HG02852 (cell line): ENCODE measurements at regions not wholly inside any gene's neighbourhood (a gene's known extent, or its start where the extent isn't known, plus 50 kb on each side); places are given as distances from the start of the nearest gene placed in this dataset.

Experiments used
- ATAC-seq: cut with Tn5 transposase; IDR thresholded peaks from one replicate; pipeline ENCODE4 v1.9.1; 2021; ENCODE audit warnings: mild to moderate bottlenecking, moderate library complexity; ENCODE audit not compliant: unreplicated experiment

- no peak for ATAC-seq
Observed at GRCh38 chr6:169843110-169843509, 91.7 kb downstream of the ERMARD start.

GRCh38 chr6:169841907-169842606 is 90.6 kb downstream of the ERMARD start:
- no peak for ATAC-seq

GRCh38 chr6:169841251-169841650 is 89.8 kb downstream of the ERMARD start:
- no peak for ATAC-seq

DNA sequence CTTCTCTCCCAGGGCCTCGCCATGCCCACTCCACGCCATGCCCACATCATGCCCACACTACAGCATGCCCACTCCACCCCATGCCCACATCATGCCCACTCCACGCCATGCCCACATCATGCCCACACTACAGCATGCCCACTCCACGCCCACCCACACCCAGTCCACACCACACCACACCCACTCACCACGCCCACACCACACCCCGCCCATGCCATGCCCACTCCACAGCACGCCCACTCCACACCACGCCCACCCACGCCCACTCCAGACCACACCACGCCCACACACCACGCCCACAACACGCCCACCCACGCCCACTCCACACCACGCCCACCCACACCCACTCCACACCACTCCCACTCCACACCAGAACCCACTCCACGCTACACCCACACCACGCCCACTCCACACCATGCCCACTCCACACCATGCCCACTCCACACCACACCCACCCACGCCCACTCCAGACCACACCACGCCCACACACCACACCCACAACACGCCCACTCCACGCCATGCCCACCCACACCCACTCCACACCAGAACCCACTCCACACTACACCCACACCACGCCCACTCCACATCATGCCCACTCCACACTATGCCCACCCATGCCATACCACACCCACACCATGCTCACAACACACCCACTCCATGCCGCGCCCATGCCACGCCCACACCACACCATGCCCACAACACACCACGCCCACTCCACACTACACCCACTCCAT is 88.6 kb downstream of the ERMARD start:
- no peak for ATAC-seq

DNA sequence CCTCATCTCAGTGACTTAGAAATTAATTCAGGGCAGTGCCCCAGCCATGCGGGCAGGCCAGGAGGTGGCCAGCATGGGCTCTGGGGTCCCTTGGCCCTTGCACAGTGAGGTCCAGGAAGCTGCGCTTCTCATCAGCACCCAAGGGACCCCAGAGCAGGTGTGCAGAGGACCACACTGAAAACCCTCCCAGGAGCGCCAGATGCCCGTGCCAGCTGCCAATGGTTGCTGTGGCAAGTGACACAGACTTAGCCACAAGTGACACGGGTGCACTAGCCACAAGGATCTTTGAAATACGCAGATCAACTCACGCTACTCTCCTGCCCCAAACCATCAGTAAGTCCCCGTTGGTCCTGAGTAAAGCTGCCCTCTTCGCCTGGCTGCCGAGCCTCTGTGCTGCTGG is 88.1 kb downstream of the ERMARD start:
- no peak for ATAC-seq

DNA sequence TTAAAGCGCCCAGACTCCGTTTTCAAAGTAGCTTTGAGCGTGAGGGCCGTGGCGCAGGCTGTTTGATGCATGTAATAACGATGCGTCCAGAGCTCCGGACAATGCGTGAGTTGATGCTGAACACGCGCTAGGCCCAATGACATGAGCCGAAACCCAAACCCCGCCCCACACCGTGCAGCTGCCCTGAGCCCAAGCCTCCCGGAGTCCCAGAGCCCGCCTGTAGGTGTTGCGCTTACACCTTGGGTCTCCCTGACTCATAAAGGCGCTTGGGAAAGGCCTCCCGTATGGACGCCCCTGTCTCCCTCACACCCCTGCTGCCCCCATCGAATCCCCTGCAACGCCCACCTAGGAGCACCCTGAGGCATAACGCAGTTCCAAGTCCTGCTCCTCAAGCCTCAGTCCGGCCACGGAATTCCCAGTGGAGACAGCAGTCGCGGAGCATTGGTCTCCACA is 87.6 kb downstream of the ERMARD start:
- no peak for ATAC-seq

DNA sequence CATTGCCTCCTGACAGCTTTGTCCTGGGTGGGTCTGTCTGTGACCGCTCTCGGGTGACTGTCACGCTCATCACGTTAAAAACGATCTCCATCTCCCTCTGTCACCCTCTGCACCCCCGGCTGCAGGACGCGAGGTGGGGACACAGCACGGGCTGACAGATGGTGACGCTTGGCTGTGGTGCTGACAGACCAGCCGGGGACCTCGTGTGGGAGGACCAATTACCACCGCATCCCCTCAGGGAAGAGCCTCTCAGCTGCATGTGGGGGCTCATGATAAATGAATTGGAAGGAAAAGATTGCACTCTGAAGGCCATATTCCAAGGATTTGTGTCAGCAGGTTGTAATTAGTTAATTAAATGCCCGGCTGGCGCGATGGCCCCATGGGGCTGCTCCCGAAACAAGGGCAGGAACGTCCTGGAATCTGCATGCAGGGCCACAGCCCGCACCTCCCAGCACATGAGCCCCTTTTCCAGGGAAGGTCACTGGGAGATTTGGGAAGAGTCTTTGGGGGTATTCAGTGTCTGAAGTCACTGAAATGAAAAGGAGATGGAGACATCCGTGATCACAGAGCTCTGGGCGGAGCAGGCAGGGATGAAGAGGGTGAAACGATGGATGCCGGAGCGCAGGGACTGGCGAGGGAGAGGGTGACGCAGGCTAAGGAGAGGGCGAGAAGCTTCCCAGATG is 87.1 kb downstream of the ERMARD start:
- ATAC-seq, result no peak

DNA sequence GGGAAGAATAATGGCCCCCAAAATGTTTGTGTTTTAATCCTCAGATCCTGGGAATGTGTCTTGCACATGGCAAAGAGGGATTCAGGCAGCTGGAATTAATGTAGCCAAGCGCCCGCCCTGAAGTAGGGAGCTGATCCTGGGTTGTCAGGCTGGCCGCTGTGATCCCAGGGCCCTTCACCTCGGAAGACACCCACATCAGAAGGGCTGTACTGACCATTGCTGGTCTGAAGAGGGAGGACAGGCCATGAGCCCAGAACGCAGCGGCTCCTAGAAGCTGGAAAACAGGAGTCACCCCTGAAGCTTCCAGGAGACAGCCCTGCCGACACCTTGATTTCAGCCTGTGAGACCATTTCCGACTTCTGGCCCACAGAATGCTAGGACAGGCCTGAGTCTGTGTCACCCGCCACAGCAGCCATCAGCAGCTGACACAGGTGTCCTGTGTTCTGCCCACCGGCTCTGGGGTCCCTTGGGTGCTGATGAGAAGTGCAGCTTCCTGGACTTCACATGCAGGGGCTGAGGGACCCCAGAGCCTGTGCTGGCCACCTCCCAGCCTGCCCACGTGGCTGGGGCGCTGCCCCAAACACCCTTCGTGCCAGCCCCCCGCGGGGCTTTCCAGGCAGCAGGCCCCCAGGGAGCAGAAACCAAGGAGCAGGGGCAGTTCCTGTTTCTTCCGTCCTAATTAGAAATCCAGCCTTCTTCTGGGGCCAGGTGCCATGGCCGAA is 86.3 kb downstream of the ERMARD start:
- no peak for ATAC-seq

- ATAC-seq, result no peak
Observed at GRCh38 chr6:169833258-169833794, 81.9 kb downstream of the ERMARD start.

DNA sequence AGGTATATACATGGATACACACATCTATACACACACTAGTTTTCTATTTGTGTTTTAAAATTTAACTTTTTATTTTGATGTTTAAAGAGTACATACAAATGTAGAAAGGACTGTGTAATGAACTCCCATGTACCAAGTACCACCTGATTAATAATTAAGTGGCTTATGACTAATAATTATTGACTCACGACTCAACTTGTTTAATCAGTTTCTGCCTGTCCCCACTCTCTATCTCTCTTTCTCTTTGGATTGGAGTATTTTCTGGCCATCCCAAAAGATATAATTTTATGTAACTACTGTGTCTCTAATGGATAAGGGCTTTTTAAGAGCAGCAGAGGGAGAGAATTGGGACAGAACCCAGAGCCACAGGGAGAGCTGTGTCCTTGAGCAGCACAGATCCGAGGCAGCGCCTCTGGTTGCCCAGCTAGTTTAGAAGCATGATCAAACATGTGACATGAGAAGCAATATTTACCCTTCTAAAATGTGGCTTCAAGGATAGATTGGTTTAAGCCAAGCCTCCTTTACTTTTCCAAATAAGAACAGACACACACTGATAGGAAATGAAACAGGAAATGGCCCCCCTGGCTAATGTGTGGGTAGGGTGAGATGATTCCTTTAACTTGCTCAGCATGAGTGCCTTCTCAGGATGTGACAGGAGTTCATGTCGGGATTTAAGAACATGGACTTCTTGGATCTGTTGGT is 81.0 kb downstream of the ERMARD start:
- ATAC-seq, result no peak

GRCh38 chr6:169831450-169832246 is 80.2 kb downstream of the ERMARD start:
- peak; percentile 72 for ATAC-seq
